Large intestine (tissue), 3 donors: ENCODE measurements at regions not wholly inside any gene's neighbourhood (a gene's known extent, or its start where the extent isn't known, plus 50 kb on each side); places are given as distances from the start of the nearest gene placed in this dataset.

ENCODE experiments used
- DNase-seq, 2 donors: peaks; one replicate each; pipeline versions ENCODE4 v3.0.0 to v3.0.0-alpha.2; 2013
- H3K27ac ChIP-seq: one replicate; pipeline ENCODE4 v1.5.1; 2013; ENCODE audit warnings: low read length
- H3K27me3 ChIP-seq: 2 replicates; pipeline ENCODE4 v1.6.1; 2013; ENCODE audit warnings: low read length; ENCODE audit not compliant: control insufficient read depth, insufficient read depth
- H3K36me3 ChIP-seq: 2 replicates; pipeline ENCODE4 v1.6.1; 2013; ENCODE audit warnings: low read length; ENCODE audit not compliant: control insufficient read depth, insufficient read depth
- H3K4me1 ChIP-seq: one replicate; pipeline ENCODE4 v1.6.1; 2013; ENCODE audit warnings: low read length; ENCODE audit not compliant: control insufficient read depth, insufficient read depth
- H3K4me3 ChIP-seq: one replicate; pipeline ENCODE4 v1.5.1; 2013; ENCODE audit warnings: low read length
- H3K9me3 ChIP-seq: one replicate; pipeline ENCODE4 v1.6.1; 2013; ENCODE audit warnings: mild to moderate bottlenecking, low read depth, low read length, moderate library complexity; ENCODE audit not compliant: control insufficient read depth
- WGBS: methylation state at CpG from one replicate; pipeline ENCODE4 v1.1.5; 2013; ENCODE audit warnings: low lambda C conversion rate; ENCODE audit not compliant: insufficient coverage; 5-methylcytosine and 5-hydroxymethylcytosine counted together

DNA sequence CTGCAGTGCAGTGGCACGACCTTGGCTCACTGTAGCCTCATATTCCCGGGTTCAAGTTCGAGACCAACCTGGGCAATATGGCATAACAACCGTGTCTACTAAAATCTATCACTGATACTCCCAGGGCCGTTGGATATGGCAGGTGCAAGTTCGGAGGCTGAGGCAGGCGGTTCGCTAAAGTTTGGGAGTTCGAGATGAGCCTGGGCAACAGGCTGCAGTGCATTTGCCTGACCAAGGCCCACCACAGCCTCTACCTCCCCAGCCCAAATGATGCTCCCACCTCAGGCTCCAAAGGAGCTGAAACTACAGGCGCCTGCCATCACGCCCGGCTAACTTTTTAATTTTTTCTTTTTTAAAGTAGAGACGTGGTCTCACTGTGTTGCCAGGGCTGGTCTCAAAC is 177.1 kb upstream of the ALG10B start:
- Histone ChIP-seq H3K27me3 (peaks cover 3% of the 10 kb centered on the region), H3K36me3 (no peaks in the 10 kb centered on the region), H3K4me1 (no peaks in the 10 kb centered on the region), H3K4me3 (no peak overlapping the region), H3K27ac (no peak overlapping the region), H3K9me3 (no peaks in the 10 kb centered on the region)
- 72% methylated on average over 2 of the region's 13 CpGs for WGBS
- no peak for DNase-seq

DNA sequence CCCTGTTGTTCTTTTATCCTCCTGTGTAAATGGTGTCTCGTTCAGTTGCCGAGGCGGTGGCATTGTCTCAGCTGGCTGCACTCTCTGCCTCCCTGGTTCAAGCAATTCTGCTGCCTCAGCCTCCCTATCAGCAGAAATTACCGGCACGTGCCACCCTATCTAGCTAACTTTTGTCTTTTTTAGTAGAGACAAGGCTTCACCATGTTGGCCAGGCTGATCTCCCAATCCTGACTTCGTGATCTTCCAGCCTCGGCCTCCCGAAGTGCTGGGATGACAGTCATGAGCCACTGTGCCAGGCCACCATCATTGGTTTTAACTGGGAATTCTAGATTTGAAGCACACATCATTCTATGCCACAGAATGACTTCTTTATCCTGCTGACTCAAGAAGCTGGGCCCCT is 175.3 kb upstream of the ALG10B start:
- Histone ChIP-seq H3K36me3 (no peaks in the 10 kb centered on the region), H3K4me3 (no peak overlapping the region), H3K9me3 (no peaks in the 10 kb centered on the region), H3K4me1 (no peaks in the 10 kb centered on the region), H3K27me3 (peaks cover 3% of the 10 kb centered on the region), H3K27ac (no peak overlapping the region)
- 82% methylated on average over 2 of the region's 8 CpGs for WGBS
- DNase-seq, result no peak

DNA sequence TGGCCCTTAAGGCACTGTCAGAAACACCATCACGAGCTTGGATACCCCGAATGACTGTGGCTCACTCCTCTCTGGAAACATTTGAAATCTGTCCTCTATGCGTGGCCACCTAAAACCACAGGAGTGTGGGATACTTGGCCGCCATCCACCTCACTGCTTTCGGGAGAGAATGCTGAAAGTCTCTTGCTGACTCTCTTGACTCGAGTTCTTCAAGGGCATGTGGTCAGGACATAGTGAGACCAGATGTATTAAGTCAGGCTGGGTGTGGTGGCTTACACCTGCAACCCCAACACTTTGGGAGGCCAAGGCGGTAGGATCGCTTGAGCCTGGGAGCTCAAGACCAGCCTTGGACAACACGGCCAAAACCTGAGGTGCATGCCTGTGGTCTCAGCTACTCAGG is 174.7 kb upstream of the ALG10B start:
- Histone ChIP-seq H3K27me3 (peaks cover 3% of the 10 kb centered on the region), H3K4me3 (no peak overlapping the region), H3K27ac (no peak overlapping the region), H3K4me1 (no peaks in the 10 kb centered on the region), H3K9me3 (peaks cover 1% of the 10 kb centered on the region), H3K36me3 (no peaks in the 10 kb centered on the region)
- WGBS, result no CpG with 5 or more reads among the region's 9 CpGs
- DNase-seq, result no peak

DNA sequence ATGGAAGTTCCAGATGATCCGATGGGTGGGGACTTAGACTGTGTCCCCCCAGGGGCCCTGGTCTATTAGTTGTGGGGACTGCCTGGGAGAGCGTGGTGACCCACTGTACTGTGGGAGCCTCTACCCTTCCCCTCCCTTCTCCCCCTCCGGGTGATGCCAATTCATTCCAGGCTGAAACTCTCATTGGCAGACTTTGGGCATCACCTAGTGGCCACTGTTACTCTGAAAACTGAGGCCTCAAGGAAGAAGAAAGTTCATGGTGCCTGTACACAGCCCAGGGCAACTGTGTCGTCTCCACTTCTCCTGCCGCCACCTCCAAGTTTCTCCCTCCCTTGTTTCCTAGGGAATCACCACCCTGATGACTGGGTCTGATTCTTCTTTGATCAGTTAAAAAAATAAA is 173.6 kb upstream of the ALG10B start:
- Histone ChIP-seq H3K27me3 (peaks cover 3% of the 10 kb centered on the region), H3K36me3 (no peaks in the 10 kb centered on the region), H3K4me3 (no peak overlapping the region), H3K27ac (no peak overlapping the region), H3K9me3 (peaks cover 9% of the 10 kb centered on the region), H3K4me1 (no peaks in the 10 kb centered on the region)
- DNase-seq, result no peak
- WGBS, result no CpG with 5 or more reads among the region's 5 CpGs

DNA sequence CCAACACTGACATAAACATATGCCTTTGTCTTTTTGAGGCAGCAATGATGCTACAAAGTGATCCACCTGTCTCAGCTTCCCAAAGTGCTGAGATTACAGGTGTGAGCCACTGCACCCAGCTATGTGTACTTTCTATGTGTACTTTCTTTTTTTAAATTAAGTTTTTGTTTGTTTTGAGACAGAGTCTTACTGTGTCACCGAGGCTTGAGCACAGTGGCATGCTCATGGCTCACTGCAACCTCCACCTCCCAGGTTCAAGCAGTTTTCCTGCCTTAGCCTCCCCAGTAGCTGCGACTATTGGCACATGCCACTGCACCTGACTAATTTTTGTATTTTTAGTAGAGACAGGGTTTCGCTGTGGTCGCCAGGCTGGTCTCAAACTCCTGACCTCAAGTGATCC is 172.5 kb upstream of the ALG10B start:
- peaks cover 15% of the 10 kb centered on the region for H3K9me3 ChIP-seq
- no peak overlapping the region for H3K4me3 ChIP-seq
- no peaks in the 10 kb centered on the region for H3K36me3 ChIP-seq
- DNase-seq, result no peak
- WGBS, result no CpG with 5 or more reads among the region's 4 CpGs
- no peaks in the 10 kb centered on the region for H3K27me3 ChIP-seq
- no peaks in the 10 kb centered on the region for H3K4me1 ChIP-seq
- H3K27ac ChIP-seq, result no peak overlapping the region

DNA sequence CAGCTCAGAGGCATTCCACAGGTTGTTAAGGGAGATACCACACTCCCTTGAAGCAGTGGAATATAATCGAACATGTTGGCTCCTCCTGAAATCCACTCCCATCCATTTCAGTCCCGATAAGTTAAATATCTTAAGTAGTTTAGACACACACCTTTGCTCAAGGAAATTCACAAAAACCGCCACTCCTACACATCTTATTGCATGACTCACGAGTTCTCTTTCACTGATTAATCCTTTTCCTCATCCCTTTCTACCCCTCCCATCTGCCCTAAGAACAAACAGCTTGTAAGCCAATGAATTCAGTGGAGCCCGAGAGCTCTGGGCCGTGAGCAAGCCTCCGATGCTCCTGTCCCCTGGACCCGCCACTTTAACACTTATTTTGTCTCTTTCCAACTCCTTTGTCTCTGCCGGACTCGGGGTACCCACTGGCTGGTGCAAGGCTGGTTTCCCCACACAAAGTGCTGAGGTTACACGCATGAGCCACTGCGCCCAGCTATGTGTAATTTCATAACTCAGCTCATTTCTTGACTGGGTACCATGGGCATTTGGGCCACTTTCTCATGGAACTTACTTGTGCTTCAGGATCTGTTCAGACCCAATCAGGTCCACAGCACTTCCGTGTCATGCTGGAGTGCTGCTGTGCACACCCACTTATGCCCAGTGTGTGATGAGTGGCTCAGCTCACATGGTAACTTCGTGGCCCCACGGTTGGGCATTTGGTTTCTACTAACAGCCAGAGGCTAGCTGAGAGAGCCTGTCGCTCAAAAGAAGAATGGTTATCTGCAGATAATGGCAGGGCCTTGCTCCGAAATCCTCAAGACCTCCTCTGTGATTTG is 171.8 kb upstream of the ALG10B start:
- H3K9me3 ChIP-seq, result peaks cover 22% of the 10 kb centered on the region
- no peak overlapping the region for H3K27ac ChIP-seq
- DNase-seq, result no peak
- 56% methylated on average over 2 of the region's 17 CpGs for WGBS
- H3K4me1 ChIP-seq, result no peaks in the 10 kb centered on the region
- no peaks in the 10 kb centered on the region for H3K36me3 ChIP-seq
- no peaks in the 10 kb centered on the region for H3K27me3 ChIP-seq
- no peak overlapping the region for H3K4me3 ChIP-seq

DNA sequence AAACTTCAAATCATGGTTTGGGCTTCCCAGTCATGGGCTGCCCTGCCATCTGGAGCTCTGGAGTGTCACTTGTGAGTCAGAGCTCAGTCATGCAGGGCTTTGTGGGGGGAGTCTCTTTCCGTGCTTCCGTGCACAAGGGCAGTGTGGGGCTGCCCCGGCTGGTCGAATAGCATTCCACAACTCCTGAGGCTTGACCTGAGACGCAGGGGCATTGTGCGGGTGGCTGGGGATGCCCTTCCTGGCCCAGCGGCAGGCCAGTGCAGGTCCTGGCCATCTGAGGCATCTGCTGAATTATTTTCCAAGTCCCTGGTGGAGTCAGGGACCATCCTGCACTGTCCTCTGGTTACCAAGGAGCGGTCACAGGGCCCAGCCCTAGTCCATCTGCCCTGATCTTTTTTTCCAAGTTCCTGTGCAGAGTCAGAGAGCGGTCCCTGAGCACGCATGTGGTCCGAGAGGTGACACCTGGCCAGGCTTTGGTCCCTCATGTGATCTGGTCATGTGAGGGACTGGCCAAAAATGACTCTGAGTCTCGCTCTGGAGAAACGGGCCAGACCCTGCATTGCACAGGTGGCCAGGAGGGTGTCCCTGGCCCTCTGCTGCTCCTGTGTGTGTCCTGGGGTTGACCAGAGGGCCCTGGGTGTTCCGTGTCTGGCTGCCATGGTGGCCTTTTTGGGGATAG is 167.0 kb upstream of the ALG10B start:
- H3K4me1 ChIP-seq, result no peaks in the 10 kb centered on the region
- H3K27me3 ChIP-seq, result no peaks in the 10 kb centered on the region
- peaks cover 59% of the 10 kb centered on the region for H3K9me3 ChIP-seq
- no CpG with 5 or more reads among the region's 14 CpGs for WGBS
- no peak for DNase-seq
- H3K36me3 ChIP-seq, result no peaks in the 10 kb centered on the region
- H3K27ac ChIP-seq, result no peak overlapping the region
- no peak overlapping the region for H3K4me3 ChIP-seq

DNA sequence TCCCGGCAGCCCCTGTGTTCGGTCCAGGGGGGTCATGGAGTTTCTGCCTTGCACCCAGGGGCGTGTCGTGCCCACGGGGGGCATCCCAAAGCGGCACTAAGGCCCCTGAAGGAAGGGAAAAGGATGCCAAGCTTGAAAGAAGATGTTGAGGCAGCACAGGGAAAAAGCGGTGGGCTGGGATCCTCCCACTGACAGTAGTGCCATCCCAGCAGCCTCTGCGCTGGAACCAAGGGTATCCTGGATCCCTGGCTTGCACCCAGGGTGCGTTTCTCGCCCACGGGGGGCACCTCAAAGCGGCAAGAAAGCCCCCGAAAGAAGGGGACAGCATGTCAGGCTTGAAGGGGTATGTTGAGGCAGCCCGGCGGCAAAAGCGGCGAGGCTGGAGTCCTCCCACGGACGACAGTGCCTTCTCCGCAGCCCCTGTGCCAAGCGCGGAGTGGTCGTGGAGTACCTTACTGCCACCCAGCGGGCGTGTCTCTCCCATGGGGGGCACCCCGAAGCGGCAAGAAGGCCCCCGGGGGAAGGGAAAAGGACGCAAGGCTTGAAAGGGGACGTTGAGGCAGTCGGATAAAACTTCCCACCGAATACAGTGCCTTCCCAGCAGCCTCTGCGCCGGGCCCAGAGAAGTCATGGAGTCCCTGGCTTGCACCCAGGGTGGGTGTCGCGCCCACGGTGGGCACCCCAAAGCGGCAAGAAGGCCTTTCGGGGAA is 164.4 kb upstream of the ALG10B start:
- Histone ChIP-seq H3K27me3 (no peaks in the 10 kb centered on the region), H3K36me3 (no peaks in the 10 kb centered on the region), H3K9me3 (peaks cover 81% of the 10 kb centered on the region), H3K27ac (no peak overlapping the region), H3K4me1 (no peaks in the 10 kb centered on the region), H3K4me3 (no peak overlapping the region)
- DNase-seq, result no peak
- 81% methylated on average over 4 of the region's 39 CpGs for WGBS

DNA sequence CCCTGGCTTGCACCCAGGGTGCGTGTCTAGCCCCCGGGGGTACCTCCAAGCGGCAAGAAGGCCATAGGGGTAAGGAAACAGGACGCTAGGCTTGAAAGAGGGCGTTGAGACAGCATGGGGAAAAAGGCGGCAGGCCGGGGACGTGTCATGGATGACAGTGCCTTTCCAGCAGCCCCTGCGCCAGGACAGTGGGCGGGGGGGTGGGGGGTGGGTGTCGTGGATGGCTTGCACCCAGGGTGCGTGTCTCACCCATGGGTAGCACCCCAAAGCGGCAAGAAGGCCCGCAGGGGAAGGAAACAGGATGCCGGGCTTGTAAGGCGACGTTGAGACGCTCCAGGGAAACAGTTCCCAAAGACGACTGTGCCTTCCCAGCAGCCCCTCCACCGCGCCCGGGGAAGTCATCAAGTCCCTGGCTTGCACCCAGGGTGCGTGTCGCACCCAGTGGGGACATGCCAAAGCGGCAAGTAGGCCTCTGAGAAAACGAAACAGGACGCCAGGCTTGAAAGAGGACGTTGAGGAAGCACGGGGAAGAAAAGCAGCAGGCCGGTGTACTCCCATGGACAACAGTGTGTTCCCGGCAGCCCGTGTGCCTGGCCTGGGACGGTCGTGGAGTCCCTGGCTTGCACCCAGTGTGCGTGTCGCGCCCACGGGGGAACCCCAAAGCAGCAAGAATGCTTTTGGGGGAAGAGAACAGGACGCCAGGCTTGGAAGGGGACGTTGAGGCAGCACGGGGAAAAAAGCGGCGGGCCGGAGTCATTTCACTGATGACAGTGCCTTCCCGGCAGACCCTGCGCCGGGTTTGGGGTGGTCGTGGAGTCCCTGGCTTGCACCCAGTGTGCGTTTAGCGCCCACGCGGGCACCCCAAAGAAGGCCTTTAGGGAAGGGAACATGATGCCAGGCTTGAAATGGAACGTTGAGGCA is 163.5 kb upstream of the ALG10B start:
- WGBS, result 88% methylated on average over 3 of the region's 53 CpGs
- no peaks in the 10 kb centered on the region for H3K36me3 ChIP-seq
- H3K27me3 ChIP-seq, result no peaks in the 10 kb centered on the region
- no peaks in the 10 kb centered on the region for H3K4me1 ChIP-seq
- peaks cover 86% of the 10 kb centered on the region for H3K9me3 ChIP-seq
- no peak for DNase-seq
- no peak overlapping the region for H3K4me3 ChIP-seq
- H3K27ac ChIP-seq, result no peak overlapping the region

DNA sequence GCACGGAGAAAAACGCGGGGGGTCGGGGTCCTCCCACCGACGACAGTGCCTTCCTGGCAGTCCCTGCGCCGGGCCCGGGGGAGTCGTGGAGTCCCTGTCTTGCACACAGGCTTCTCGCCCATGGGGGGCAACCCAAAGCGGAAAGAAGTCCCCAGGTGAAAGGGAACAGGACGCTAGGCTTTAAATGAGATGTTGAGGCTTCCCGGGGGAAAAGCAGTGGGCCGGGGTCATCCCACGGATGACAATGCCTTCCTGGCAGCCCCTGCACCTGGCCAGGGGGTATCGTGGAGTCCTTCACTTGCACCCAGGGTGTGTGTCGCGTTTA is 162.9 kb upstream of the ALG10B start:
- 100% methylated on average over 1 of the region's 19 CpGs for WGBS
- Histone ChIP-seq H3K27me3 (no peaks in the 10 kb centered on the region), H3K4me3 (no peak overlapping the region), H3K27ac (no peak overlapping the region), H3K36me3 (no peaks in the 10 kb centered on the region), H3K4me1 (no peaks in the 10 kb centered on the region), H3K9me3 (peaks cover 89% of the 10 kb centered on the region)
- DNase-seq, result no peak
